GM12873 (cell line): ENCODE measurements at regions not wholly inside any gene's neighbourhood (a gene's known extent, or its start where the extent isn't known, plus 50 kb on each side); places are given as distances from the start of the nearest gene placed in this dataset.

Experiments used
- CTCF ChIP-seq: IDR thresholded peaks from 2 replicates; pipeline ENCODE4 v1.5.1; 2012; ENCODE audit warnings: low read depth, mild to moderate bottlenecking, moderate library complexity, low read length, control low read depth; ENCODE audit not compliant: insufficient read depth; ENCODE audit errors: missing control alignments

- TF ChIP-seq CTCF = no peak
Measured at GRCh38 chr13:30037306-30037705, 186.9 kb upstream of the UBL3 start.

- TF ChIP-seq CTCF = no peak
Measured at GRCh38 chr13:30034458-30034795, 184.0 kb upstream of the UBL3 start.

DNA sequence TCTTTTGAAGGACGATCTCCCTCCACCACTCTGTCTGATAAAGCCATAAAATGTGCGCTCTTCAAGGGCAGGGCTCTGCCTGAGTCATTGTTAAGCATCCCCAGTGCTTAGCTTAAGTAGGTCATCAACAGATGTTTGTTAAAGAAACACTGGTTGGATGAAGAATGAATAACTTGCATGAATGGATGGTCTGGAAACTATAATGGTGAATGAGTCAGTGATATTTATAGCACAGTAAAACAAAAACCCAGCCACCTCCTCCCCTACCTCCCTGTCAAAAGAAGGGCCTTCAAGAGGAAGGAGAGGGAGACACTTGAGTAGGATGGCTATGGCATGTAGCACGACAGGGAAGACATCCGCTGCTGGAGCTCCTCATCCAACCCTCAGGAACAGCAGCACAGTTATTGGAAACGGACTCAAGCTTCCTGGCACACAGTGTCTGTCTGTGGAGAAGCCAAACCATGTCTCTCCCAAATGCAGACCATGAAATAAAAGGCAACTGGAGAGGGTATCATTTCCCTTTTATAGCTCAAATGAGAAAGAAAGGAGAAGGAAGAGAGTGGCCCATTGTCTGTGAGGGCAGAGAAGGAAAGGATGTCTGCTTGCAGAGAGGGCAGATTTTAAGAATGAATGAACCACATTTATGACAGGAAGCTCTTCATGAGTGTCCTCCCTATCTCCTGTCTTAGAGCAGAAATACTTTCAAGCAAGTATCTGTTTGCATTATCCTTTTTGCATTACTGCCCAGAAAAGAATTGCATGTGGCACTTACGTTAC is 183.5 kb upstream of the UBL3 start:
- no peak for TF ChIP-seq CTCF

GRCh38 chr13:30032263-30032662 is 181.8 kb upstream of the UBL3 start:
- TF ChIP-seq CTCF = no peak

DNA sequence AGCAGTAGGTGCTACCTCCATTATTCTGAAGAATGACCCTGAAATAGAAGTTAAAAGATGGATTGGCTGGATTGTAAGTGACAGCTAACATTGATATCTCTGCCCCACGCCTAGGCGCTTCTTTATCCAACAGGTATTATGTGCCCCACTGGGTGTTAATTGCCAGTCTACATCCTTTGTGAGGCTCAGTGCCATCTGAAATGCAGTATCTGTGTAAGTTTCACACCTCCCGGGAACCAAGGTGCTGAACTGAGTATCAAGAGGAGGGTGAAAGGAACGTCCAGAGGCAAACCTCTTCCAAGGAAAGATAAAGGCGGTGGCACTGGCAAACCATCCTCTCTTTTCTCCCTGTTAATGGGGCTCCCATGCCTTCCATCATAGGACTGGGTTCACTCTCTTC is 181.1 kb upstream of the UBL3 start:
- no peak for TF ChIP-seq CTCF

- TF ChIP-seq CTCF = no peak
Measured at GRCh38 chr13:30030141-30030750, 179.8 kb upstream of the UBL3 start.

GRCh38 chr13:30027569-30028455 is 177.4 kb upstream of the UBL3 start:
- no peak for TF ChIP-seq CTCF
